Stimulated activated CD8-positive, alpha-beta memory T cell treated with anti-CD3 and anti-CD28 coated beads, Interleukin-2, amount 100 ng/mL, for 1 hour (primary cell): ENCODE measurements at regions not wholly inside any gene's neighbourhood (a gene's known extent, or its start where the extent isn't known, plus 50 kb on each side); places are given as distances from the start of the nearest gene placed in this dataset.
"Not testable (repeated sequence)": the region's sequence is repeated elsewhere in the genome, so short reads cannot be mapped to it uniquely, and the experiment has no call there.

ENCODE experiments used
- DNase-seq, 2 donors: peaks; one replicate each; pipeline ENCODE4 v3.0.0-alpha.2; 2020; ENCODE audit warnings: low read depth in 2 of 2

DNA sequence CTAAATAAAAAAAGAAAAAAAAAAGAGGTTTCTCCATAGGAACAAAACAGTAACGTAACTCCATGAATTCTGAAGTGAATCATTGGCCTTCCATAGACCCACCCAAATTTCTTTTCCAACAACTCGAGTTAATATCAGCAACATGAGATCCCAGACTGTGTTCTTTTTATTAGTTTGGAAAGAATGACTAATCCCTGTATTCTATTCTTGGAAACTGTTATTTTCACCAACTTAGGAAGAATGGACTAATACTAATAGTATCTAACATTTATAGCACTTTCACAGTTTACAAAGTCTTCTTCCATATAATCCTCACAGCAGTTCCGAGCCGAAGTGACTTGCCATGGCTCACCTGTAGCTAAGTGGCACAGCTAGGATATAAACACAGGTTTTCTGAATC, 72.7 kb upstream of the SLC4A7 start:
- no peak for DNase-seq

DNA sequence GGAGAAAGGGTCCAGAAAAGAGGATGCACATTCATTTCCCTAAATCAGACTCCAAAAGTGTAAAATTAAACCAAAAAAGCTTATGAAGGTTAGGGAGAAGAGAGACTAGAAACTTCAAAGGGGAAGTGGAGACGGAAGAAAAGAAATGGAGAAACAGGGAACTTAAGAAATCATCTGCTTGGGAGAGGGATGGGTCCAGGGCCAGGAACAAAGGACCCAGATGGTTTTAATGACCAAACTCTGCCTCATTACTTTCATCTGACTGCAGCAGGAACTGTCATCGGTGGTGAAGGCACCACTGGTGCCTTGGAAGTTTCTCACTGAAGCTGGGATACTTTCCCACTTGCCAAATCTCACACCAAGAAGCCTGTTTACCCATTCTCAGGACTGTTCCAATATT, 70.5 kb upstream of the SLC4A7 start:
- DNase-seq: no peak

DNA sequence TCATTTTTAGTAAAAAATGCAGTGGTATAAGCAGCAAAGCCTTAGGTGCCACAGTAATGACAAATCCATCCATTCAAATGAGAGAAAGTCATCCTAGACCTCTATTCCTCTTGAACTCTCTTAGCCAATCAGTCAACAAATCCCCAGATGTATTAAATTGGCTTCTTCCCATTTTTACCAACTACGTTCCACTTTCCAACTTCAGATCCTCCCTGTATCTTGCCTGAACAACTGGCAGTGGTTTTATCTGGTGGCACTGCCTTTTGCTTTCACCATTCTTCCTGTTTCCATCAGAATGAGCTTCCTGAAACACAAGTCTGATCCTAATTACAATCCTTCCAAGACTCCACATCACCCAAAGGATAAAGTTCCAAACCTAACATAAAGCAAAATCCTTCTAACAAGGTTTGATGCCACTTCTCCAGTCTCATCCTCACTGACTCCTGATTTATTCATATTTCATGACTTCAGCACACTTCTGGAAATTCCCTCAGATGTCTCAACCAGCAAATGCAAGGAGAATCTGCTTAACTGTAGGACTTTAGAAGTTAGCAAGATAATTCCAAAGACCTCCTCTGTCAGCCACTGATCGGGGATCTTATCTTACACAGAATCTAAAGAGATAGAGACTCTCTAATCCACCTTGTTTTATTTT, 69.8 kb upstream of the SLC4A7 start:
- DNase-seq: no peak

DNA sequence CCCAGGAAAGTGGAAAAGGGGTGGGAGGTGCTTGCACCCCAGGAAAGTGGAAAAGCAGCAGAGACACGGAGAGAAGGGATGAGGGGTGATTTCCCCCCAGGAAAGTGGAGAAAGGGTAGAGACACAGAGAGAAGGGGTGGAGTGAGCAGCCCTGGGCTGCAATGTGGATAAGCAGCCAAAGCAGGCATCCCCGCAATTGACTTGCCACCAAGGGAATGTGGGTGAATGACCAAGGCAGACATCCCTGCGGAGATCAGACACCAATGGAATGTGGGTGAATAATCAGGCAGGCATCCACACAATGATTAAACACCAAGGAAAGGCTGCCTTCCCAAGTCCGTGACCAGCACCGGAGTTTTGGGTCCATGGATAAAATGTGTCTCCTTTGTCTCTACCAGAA, 68.5 kb upstream of the SLC4A7 start:
- not testable (repeated sequence) for DNase-seq

DNA sequence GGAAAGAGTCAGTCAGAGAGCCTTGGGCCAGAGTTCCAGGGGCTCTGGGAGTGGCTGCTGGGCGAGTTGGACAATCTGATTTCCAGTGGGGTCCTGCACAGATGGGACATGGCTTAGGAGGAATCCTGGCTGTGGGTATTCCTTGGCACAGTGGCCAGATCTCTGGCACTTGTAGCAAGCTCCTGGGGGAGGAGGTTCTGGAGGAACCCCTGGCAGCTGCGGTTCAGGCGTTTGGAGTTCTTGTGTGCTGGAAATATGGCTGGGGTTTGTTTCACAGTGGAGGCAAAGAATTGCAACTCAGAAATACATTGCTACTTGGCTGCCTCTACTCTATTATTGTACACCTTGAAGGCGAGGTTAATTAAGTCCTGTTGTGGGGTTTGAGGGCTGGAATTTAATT, 67.2 kb upstream of the SLC4A7 start:
- not testable (repeated sequence) for DNase-seq

DNA sequence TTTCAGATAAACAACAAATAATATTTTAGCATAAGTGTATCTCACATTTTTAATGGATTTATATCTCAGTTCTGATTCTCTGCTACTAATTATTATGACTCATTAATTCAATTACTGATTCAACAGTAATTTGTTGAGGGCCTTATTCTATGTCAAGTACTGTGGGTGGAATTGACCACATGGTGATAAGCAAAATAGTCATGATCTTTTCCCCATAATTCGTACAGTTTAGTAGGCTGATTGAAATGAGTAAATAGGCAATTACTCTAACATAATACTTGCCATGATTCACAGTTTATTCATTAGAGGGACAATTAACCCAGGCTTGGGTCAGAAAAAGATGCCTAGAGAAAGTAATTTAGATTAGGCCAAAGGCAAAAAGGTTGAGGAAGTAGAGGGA, 60.9 kb upstream of the SLC4A7 start:
- DNase-seq: no peak

DNA sequence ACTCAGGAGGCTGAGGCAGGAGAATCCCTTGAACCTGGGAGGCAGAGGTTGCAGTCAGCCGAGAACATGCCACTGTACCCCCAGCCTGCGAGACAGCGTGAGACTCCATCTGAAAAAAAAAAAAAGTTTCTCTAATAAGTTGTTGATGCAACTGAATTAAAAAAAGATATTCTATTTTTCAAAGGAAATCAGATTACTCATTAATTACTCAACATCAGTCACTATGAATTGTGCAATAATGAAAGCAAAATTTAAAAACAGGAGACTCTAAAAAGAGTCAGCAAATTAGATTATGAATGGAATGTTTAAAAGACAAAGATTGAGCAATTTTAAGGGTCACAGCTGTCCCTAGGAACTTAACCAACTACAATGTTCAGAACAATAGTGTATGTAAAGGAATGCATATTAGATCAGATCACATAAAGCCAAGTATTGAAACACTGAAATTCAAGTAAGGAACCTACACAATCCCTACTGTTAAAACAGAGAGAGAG, 60.2 kb upstream of the SLC4A7 start:
- DNase-seq: no peak

DNA sequence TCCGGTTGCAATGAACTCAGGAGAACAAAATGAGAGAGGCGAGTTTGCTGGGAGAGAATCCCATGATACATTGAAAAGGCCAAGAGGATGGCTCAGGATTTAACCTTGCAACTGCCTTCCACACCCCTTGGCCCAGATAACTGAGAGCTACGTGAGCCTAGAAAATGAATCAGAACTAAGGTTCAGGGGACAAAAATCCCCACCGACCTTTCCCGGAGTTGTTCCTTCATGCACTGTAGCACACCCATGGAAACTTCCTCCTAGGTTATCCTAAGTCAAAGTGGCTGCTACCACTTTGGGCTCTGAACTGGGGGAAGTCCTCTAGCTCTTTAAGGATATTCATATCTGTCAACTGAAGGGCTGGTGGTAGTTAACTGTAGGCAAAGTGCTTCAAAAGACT, 58.3 kb upstream of the SLC4A7 start:
- no peak for DNase-seq

DNA sequence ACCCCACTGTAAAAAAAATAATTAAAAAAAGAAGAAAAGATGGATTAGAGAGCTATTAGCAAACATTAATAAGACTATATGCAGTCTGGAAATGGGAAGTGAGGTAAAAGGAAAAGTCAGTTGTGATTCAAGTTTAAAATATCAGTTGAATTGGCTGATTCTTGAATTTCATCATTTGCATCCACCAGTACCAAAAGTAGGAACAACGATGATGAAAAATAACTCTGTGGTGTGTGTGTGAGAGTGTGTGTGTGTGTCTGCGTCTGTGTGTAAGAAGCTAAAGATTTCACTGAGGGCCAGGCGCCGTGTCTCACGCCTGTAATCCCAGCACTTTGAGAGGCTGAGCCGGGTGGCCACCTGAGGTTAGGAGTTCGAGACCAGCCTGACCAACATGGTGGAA, 56.0 kb upstream of the SLC4A7 start:
- no peak for DNase-seq

DNA sequence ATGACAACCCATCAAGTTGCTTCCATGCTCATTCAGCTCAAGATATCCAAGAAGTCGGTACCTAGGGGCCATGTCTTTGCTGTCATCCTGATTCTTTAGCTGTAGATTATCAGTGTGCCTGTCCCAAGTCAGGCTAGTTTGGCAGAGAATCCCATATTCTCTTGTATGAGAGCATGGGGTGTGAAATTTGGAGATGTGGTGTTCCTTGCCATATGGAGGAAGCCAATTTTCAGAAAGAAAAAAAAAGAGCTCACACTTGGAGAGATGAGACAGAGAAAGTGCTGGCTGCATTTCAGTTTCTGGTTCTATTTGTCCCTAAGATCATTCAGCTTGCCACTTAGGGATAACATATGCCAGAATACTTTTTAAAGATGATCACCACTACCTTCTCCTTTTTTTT, 52.3 kb upstream of the SLC4A7 start:
- DNase-seq: no peak

DNA sequence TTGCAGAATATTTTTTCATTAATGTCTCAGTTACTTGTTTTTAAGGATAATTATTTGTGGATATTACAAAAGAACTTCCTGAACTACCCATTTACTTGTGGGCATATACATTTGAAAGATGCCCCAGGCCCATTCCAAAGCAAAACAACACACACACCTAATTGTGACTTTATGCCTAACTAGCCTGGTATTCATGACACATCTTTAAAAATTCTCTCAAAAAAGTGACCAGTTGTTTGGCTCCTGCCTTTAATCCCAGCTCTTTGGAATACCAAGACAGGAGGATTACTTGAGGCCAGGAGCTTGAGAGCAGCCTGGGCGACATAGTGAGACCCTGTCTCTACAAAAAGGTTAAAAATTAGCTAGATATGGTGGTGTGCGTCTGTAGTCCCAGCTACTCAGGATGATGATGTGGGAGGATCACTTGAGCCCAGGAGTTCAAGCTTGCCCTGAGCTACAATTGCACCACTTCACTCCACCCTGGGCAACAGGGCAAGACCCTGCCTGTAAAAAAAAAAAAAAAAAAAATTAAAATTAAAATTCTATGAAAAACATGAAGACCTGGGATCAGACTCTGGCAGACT, 51.7 kb upstream of the SLC4A7 start:
- DNase-seq: no peak

DNA sequence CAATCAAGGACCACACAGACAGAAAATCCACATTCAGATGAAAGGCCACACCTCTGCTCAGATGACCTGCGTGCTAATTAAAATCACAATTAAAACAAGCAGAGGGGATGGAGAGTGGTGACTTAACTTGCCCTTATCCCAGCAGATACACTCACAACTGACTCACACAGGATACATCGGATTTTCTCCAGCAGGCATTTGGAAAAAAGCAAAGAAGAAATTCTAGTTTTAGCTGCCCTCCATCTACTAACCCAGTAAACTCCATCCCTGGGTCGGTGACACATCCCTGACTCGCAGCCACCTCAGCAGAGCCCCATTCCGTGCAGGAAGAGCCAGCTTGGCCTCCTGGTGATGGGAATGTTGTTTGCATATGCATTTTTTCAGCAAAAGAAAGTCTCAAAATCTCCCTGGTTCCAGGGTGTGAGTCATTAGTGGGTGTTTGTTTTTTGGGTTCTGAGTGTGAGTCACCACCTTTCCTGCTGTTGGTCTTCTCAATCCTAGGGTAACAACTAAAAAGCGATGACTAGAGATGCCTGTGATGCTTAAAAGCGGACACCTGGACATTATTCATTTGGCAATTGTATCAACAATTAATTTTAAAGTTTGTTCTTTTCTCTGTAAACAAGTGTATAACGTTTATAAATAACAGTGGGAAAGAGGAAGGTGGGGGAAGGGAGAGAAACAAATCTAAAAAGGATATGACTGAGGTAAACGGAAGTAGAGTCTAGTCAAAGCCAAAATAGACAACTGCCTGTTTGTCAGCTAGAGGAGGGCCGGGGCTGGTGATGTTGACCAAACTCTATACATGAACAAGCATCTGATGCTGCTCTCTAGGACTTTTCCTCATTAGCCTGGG, 49.8 kb upstream of the SLC4A7 start:
- DNase-seq: no peak
